ENCODE measurements at regions not wholly inside any gene's neighbourhood (a gene's known extent, or its start where the extent isn't known, plus 50 kb on each side); places are given as distances from the start of the nearest gene placed in this dataset.
"Not testable (repeated sequence)": the region's sequence is repeated elsewhere in the genome, so short reads cannot be mapped to it uniquely, and the experiment has no call there.

GRCh38 chr6:135703007-135703406, 148.5 kb upstream of the PDE7B start:
- no peak for DNase-seq (ENCODE audit: low read depth in 4 of 4, low spot score in 1 of 4)

DNA sequence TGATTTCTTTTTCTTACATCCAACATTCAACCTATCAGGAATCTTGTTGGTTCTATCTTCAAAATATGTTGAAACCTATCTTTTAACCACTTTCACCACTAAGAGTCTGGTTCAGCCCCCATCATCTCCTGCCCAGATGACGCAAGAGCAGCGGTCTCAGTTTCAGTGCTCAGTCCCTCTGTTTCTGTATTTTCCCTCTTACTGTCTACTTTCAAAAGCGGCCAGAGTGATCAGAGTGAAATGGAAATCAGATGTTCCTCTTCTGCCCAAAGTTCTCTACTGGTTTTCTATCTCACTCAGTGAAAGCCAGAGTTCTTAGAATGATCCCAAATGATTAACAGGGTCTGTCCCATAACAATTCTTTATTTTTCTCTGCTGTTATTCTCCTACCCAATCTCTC, 147.9 kb upstream of the PDE7B start:
- DNase-seq (ENCODE audit: low read depth in 4 of 4, low spot score in 1 of 4): no peak

DNA sequence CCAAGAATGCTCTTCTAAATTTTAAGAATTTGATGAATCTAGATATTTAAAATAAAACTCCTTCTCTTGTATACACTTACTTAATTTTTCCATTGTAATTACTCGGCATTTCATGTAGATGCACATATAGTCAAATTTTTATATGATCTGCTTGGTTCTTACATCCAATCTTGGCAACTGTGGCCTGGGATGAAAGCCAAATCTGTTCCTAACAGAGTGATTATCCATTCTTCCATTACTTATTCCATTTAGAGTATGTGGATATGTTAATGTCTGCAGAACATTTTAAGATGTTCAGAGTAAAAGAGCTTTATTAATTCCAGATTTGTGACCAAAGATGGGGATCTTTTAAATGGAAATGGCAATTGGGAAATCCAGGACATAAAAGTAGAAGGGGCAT, 144.1 kb upstream of the PDE7B start:
- no peak for DNase-seq (ENCODE audit: low read depth in 4 of 4, low spot score in 1 of 4)

GRCh38 chr6:135710042-135710441, 141.5 kb upstream of the PDE7B start:
- DNase-seq (ENCODE audit: low read depth in 4 of 4, low spot score in 1 of 4): no peak

GRCh38 chr6:135722190-135722589, 129.3 kb upstream of the PDE7B start:
- DNase-seq (ENCODE audit: low read depth in 4 of 4, low spot score in 1 of 4): no peak

GRCh38 chr6:135722679-135723078, 128.8 kb upstream of the PDE7B start:
- peak in 1 of 4 experiments; percentile 11 for DNase-seq (ENCODE audit: low read depth in 4 of 4, low spot score in 1 of 4)

DNA sequence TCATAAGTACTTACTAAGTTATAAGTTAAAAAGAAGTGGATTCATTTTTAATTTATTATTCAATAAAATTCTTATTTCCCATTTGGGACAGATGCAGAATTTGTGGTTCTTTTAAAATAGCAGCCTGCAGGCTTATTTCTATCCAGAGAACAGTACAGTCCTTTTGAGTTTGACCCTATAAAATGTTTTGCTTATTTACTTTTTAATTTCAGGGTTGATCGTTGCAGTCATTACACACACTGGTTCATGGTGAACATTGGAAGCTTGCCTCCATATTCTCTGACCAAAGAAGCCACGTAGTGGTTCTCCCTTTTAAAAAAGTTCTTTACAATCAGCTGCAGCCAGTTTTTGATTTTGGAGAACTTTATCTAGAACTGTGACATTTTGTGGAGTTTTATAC, 122.9 kb upstream of the PDE7B start:
- no peak for DNase-seq (ENCODE audit: low read depth in 4 of 4, low spot score in 1 of 4)

DNA sequence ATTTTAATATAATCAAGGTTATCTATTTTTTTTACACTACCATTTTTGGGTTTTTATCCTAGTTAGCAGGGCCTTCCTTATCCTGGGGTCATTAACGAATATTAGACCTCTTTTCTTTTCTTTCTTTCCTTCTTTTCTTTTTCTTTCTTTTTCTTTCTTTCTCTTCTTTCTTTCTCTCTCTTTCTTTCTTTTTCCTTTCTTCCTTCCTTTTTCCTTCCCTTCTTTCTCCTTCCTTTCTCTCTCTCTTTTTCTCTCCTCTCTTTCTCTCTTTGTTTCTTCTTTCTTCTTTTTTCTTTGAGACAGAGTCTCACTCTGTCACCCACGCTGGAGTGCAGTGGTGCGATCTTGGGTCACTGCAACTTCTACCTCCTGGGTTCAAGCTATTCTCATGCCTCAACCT, 120.4 kb upstream of the PDE7B start:
- no peak for DNase-seq (ENCODE audit: low read depth in 4 of 4, low spot score in 1 of 4)

DNA sequence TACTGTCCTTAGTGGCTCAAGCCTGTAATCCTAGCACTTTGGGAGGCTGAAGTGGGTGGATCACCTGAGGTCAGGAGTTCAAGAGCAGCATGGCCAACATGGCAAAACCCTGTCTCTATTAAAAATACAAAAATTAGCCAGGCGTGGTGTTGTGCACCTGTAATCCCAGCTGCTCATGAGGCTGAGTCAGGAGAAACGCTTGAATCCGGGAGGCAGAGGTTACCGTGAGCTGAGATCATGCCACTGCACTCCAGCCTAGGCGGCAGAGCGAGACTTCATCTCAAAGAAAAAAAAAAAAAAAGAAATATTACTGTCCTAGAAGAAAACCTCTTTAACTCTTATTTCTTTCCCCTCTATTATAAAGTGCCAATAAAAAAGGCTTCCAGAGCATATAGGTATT, 115.2 kb upstream of the PDE7B start:
- DNase-seq (ENCODE audit: low read depth in 4 of 4, low spot score in 1 of 4): not testable (repeated sequence)

GRCh38 chr6:135738636-135739035, 112.9 kb upstream of the PDE7B start:
- DNase-seq (ENCODE audit: low read depth in 4 of 4, low spot score in 1 of 4): no peak

GRCh38 chr6:135739288-135739687, 112.2 kb upstream of the PDE7B start:
- DNase-seq (ENCODE audit: low read depth in 4 of 4, low spot score in 1 of 4): no peak

DNA sequence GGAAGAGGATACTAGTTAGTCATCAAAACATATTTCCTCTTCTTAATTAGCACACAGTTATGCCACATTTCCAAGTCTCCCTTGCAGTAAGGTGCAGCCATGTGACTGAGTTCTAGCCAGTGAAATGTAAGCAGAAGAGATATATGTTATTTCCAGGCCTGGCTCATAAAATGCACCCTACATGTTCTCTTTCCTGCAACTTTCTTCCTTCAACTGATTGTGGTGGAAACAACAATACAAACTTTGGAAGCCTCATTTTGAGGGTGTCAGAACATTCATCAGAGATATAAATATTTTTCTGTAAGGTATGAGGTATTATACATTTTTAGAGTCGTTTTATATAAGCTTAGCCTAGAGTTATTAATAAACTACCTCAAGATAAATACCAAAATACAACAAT, 110.9 kb upstream of the PDE7B start:
- DNase-seq (ENCODE audit: low read depth in 4 of 4, low spot score in 1 of 4): no peak

- DNase-seq (ENCODE audit: low read depth in 4 of 4, low spot score in 1 of 4): no peak
These were observed 108.0 kb upstream of the PDE7B start for GRCh38 chr6:135743476-135743875.

DNA sequence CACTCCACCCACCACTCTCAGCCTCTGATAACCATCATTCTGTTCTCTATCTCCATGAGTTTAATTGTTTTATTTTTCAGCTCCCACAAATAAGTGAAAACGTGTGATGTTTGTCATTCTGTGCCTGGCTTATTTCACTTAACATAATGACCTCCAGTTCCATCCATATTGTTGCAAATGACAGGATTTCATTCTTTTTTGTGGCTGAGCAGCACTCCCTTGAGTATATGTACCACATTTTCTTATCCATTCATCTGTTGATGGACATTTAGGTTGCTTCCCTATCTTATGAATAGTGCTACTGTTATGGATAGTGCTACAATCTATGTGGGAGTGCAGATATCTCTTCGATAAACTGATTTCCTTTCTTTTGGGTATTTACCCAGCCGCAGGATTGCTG, 103.3 kb upstream of the PDE7B start:
- DNase-seq (ENCODE audit: low read depth in 4 of 4, low spot score in 1 of 4): no peak

GRCh38 chr6:135750081-135750480, 101.4 kb upstream of the PDE7B start:
- no peak for DNase-seq (ENCODE audit: low read depth in 4 of 4, low spot score in 1 of 4)

DNA sequence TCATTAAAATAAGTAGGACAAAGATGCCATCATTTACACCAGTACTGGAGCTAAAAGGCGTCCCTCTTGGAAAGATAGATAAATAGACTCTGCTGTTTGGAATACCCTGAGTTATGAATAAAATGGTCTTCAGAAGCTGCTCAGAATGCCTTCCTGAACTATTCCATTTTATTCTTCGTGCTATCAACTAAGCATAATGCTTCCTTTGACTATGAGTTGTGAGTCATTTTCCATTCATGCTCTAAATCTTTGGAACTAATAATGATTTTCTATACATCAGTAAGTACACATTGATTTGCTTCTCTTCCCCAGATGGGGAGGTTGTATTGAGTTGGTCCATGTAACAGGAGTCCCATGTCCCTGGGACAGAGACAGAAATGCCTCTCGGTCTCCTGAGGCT, 98.3 kb upstream of the PDE7B start:
- DNase-seq (ENCODE audit: low read depth in 4 of 4, low spot score in 1 of 4): no peak

DNA sequence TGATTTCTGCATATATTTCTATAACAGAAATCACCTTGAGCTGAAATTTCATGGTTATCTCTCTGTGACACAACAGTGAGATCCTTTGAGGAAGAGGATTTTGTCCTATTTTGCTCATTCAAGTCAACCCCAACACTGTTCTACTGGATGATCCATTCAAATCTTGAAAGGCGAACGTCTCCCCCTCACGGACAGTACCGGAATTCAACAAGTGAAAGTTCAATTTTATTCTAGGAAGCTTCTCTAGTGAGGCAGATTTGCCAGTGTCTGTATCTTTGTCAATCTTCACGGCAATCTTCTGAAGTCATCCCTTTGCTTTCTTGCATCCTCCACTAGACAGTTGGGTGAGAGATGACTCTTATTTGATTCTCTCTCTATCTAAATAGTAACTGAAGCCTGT, 91.7 kb upstream of the PDE7B start:
- no peak for DNase-seq (ENCODE audit: low read depth in 4 of 4, low spot score in 1 of 4)

DNA sequence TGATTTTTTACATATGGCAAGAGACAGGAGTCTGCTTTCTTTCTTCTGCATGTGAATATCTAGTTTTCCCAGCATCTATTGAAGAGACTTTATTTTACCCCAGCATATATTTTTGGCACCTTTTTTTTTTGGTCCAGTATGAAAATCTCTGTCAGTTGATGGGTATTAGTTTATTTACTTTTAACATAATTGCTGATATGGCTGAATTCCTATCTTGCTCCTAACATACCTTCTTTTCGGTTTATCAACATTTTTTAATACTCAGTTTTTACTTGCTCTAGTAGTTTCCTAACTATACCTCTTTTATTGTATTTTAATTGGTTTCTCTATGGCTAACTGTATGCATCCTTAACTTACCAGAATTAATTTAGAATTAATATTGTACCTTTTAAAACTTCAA, 77.5 kb upstream of the PDE7B start:
- DNase-seq (ENCODE audit: low read depth in 4 of 4, low spot score in 1 of 4): no peak

GRCh38 chr6:135779213-135779612, 72.3 kb upstream of the PDE7B start:
- DNase-seq (ENCODE audit: low read depth in 4 of 4, low spot score in 1 of 4): no peak

DNA sequence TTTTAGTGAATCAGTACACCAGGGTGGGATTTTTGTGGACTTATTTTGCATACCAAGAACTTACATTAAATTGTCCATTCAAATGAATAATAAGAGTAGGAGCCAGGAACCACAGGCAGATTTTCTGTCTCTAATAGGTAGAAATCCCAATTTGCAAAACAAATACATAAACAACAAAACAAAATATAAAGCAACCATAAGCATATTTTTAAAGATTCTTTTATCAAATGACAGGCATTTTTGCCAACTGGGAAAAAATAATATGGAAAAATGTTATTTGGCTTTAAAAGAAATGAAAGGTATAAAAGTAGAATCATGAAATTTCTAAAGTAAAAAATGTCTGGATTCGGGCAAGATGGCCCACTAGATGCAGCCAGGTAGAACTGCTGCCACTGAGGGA, 71.2 kb upstream of the PDE7B start:
- DNase-seq (ENCODE audit: low read depth in 4 of 4, low spot score in 1 of 4): no peak

- no peak for DNase-seq (ENCODE audit: low read depth in 4 of 4, low spot score in 1 of 4)
These were observed 69.0 kb upstream of the PDE7B start for GRCh38 chr6:135782546-135782945.

GRCh38 chr6:135784507-135784906, 67.0 kb upstream of the PDE7B start:
- no peak for DNase-seq (ENCODE audit: low read depth in 4 of 4, low spot score in 1 of 4)

GRCh38 chr6:135789375-135790050, 62.0 kb upstream of the PDE7B start:
- DNase-seq (ENCODE audit: low read depth in 4 of 4, low spot score in 1 of 4): no peak

DNA sequence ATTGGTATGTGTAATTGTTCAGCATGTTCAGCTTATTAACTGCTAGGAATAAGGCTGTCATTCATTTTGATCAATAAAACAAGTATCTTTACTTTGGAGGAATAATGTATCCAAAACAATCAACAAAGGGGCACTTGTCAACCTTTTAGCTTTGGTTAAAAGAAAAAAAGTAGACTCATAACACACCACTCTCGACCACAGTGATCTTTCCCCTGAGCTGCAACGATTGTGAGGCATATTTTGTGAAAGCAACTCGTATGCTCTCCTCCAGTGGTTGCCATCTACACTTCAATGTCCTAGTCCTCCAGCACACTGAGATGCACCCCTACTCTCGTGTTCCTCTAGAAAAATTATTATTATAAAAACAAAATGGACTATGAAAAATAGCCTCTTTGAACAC, 60.1 kb upstream of the PDE7B start:
- DNase-seq (ENCODE audit: low read depth in 4 of 4, low spot score in 1 of 4): no peak

Measured in stimulated activated CD4-positive, alpha-beta T cell treated with anti-CD3 and anti-CD28 coated beads, Interleukin-1b, Interleukin-23, amount 100 ng/mL, for 24 hours (primary cell).